CD4-positive, alpha-beta T cell treated with Interleukin-15 for 4 hours (primary cell): ENCODE measurements at regions not wholly inside any gene's neighbourhood (a gene's known extent, or its start where the extent isn't known, plus 50 kb on each side); places are given as distances from the start of the nearest gene placed in this dataset.
"Not testable (repeated sequence)": the region's sequence is repeated elsewhere in the genome, so short reads cannot be mapped to it uniquely, and the experiment has no call there.

Source experiments
- DNase-seq: peaks from one replicate; pipeline ENCODE4 v3.0.0-alpha.2; 2020; ENCODE audit warnings: low spot score

DNA sequence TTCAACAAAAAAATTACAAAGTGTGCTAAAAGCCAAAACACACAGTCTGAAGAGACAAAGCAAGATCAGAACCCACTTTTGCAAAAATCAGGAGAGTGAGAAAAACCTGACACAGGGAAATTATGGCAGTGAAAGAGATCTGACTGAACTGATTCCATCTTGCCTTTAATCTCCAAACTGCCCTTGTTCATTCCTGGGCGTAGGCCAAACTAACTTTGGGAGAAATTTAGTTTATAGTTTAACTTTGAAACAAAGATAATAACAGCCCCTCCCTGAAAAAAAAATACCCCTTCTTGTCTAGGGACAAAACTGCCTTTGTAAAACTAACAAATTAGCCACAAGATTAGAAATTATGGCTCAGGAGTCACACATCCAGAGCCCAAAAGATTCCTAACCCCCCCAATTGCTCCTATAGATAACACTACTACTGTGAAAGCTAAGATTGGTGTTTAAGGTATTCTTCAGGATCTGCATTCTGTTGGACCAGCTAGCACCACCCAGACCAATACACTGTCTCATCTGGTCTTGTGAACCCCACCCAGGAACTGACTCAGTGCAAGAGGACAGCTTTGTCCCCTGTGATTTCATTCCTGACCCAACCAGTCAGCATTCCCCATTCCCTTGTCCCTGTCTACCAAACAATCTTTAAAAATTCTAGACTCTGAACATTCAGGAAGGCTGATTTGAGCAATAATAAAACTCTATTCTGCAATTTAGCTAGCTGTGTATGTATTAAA is 226.1 kb upstream of the SH3BP4 start:
- DNase-seq = no peak

DNA sequence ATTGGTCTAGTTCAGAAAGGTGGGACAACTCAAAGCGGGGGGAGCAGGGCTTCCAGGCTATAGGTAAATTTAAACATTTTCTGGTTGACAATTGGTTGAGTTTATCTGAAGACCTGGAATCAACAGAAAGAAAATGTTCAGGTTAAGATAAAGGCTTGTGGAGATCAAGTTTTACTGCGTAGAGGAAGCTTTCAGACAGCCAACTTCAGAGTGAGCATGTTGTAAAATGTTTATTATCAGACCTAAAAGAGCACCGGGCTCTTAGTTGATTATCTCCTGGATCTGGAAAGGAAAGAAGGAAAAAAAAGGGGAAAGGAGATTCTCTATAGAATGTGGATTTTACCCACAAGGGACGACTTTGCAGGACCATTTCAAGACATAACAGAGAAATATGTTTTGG is 227.0 kb upstream of the SH3BP4 start:
- DNase-seq = no peak

DNA sequence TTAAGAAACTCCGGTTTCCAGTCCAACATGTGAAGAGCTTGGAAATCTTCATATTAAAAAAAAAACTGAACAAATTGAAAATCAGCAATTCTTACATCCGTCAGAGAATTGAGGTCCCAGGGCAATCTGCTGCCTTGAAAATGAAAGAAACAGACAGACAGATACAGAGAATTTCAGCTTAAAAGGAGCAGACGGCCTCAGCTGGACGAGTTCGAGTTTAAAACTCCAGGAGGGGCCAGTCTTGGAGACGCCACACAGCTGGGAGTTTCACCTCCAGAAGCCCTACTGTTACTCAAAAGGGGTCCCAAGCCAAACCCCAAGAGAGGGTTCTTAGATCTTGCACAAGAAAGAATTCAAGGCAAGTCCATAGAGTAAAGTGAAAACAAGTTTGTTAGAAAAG is 226.5 kb upstream of the ARL4C start:
- no peak for DNase-seq

DNA sequence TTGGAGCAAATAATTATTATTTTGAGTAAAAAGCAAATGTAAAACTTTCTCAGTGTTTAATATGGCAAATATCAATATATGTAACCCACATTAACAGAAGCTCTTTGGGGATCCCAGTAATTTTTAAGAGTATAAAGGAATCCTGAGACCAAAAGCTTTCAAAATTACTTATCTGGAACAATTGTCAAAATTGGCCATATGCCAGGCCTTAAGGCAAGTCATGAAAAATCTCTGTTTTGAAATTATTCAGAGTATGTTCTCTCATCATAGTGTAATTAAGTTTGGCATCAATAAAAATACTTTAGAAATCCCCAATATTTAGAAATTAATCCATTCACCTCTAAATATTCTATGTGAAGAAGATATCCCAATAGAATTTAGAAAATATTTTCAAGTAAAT is 225.3 kb upstream of the ARL4C start:
- DNase-seq = no peak

DNA sequence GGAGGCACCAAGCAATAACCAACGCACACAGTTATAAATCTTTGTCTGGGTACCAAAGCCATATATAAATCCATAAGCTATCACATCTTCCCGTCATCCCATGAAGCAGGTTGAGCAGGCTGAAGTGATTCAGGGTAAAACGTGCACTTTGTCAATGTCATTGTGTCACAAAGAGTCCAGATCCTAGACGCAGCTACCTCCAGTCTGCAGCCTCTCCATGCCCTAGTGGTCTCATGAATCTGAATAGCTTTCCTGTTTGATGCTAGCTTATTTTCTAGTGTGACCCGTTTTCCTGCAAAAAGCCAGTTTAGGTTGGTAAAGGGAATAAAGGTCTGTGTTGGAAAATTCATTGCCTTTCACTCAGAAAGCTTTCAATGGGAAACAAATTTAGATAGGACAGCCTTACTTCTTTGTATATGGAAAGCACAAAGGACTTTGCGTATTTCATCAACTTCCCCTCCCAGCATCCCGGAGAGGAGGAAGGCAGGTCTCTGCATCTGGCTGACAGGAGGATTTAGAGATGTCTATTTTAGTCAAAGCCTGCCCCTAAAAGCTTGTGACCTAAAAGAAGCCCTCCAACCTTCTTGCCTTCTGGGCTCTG is 222.3 kb upstream of the ARL4C start:
- no peak for DNase-seq

DNA sequence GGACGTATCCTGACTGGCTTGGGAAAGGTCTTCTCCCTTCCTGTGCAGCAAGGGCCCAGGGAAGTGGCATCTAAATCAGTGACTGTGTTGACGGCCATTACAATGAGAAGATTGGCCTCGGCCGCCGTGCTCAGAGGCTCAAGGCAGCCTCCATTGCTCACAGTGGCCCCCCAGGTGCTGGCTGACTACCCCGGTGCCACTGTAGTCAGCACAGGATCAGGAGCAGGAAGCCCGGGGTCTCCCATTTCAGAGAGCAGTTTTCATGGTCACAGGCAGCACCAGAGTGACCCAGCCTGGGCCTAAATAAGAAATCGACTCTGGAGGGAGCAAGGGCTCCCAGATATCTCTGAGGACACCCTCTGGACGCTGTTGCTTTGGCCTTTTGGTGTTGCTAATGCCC is 219.4 kb upstream of the ARL4C start:
- no peak for DNase-seq

DNA sequence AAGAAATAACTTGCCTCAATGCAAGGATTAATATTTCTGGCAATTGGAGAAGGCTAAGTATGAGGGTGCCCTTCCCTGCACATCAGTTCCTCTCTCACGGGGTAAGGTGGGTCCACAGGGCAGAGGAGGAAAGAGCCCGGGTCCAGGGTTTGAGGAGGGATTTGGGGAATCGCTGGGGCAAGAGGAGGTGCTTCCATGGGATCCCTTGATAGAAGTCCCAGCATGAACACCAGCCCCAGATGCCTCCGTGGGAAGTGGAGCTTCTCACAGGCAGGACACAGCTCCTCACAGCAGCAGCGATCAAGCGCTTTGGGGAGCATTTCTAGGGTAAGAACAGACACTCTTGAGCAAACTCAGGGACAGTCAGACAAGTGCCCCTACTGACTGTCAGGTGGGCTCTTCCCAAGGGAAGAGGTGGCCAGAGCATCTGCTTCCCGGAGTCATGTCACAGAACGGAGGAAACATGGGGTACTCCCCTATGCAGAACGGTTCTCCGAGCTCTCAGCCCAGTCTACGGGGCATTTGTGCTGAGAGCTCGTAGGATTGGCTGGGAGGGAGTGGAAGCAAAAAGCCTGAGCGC is 218.9 kb upstream of the ARL4C start:
- DNase-seq = no peak

DNA sequence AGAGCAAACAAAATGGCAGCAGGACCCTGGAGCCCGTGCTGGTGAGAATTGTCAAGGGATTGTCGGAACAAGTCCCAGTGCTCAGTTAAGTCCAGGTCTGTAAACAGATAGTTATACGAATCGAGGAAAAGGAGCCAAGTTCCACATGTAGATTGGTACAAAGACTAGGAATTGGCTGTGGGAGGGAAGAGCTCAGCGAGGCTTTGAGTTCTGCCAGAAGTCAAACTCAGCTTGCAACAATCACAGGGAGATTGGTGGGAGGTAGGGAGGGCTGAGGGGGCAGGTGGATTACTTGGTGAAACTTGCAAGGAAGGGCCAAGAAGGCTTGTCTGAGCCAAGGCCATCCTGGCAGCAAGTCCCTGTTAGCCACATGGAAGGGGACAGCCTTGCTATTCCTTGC is 217.8 kb upstream of the ARL4C start:
- DNase-seq = no peak

DNA sequence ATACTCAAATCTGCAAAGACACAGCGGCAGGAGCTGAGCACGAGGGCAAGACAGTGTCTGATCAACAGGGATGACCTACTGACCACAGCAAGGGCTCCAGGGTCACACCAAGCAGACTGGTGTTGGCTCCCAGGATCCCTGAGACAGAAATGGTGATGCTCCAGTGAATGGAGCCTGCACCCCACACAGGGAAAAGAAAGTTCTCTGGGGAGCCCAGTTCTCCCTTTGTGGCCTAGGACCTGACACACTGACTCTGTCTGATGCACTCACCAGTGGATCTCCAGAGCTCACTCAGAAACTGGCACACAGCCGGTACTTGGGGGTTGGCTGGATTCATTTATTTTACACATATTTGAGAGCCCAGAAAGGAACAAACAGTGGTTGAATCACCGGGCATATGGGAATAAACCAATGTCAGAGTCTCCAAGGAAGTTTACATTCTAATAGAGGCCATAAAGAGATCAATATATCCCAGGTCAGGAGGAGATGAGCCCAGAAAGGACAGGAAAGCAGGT is 215.6 kb upstream of the ARL4C start:
- DNase-seq = no peak

DNA sequence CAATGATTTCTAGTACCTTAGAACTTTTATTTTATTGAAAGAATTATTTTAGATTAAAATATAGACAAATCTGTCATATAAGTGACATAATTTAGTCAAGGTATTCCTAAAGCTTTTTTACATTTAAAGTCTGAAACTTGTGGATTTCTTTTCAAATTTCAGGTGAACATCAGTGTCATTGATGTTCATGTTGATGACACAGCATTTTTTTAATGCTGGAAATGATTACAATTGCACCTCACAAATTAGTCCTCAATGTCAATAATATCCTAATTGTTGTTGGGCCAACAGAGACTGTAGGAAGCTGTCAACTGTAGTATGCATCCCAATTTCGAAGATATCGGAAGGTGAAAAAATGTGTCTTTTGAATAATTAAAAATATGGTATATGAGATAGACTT is 214.4 kb upstream of the ARL4C start:
- no peak for DNase-seq

DNA sequence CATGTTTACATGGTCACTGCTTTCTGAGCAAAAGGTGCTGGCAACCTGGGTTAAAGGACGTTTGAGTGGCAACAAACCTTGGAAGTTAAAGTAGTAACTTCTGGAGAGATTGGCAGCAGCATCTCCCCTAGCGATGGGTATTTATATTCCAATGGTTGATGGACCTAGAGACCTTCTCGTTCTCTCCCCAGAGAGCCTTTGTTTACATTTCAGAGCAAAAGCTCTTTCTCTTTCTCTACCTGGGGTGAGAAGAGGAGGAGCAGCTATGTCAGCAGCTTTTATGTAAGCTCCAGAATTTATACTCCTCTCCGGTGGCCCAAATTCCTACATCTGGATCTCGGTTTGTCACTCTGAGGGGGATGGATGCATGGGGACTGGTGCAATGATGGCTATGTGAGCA is 213.7 kb upstream of the ARL4C start:
- no peak for DNase-seq

DNA sequence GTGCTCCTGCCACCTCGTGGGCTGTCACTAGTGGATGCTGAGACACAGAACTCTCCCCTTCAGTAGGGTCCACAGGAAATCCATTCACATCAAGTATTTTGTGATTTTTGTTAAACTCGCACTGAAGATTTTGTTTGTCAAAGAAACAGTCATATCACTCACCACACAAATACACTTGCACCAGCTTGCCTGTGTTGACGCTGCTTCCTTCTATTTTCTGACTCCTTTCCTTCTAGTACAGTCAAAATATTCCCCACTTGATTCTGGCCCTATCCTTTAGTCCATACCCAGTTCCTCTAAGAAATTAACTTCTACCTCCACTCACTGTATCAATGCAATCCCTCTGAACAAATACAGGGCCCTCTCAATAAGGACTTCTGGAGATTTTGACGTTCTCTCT is 213.2 kb upstream of the ARL4C start:
- DNase-seq = no peak

DNA sequence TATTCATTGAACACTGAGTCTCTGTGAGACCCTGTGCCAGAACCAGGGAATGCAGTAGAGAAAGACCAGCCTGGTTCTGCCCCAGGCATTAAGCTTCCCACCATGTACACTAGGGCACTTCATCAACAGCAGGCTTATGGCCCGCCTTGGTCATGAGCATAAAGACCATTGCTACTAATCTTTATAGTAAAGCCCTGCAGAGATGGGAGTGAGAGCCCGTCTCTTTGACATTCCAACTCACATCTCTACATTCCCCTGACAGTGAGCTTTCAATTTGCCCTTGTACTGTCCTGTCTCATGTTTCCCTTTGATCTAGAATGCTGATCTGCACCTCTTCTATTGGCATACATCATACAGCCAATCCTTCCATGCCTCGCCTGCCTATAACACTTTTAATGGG is 211.8 kb upstream of the ARL4C start:
- no peak for DNase-seq

DNA sequence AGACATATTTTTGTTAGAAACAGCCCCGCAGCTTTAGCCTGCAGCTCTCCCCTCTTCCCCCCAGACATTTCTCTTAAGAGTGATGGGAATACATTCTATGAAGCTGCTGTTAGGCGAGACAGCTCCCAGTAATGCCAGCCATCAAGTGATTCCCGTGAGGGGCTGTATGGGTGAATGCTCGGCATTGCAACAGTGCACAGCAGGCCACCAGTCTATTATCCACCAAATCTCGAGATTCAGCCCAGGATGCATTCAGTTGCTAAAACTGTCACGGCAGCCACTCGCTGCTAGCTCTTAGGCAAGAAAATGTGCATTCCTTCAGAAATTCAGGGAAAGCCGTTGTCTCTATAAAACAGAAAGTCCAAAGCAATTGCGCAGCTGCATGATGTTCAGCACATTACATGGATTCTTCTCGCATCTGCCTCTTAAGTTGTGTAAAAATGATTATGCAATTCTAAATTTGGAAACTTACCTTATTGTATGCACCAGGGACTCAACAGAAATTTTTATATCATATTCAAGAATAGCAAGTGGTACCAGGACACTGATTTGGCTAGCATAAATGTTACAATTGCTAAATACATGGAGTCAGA is 211.3 kb upstream of the ARL4C start:
- no peak for DNase-seq

DNA sequence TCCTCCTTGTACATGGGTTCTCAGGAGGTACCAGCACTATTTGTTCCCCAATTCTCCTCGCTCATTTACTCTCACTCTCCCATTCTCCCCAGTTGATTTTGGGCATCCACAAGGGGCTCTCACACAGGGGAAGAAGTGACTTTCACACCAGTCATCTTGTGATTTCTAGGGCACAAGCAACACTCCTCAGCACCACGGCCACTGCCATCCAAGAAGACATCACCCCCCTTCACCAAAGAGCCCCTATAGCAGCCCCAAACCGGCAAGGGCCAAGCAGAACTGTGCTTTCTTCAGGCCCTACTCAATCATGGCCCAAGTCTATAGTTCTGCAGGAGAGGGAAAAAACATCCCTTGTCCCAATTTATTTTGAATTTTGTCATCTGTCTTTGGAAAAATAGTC is 209.2 kb upstream of the ARL4C start:
- no peak for DNase-seq

DNA sequence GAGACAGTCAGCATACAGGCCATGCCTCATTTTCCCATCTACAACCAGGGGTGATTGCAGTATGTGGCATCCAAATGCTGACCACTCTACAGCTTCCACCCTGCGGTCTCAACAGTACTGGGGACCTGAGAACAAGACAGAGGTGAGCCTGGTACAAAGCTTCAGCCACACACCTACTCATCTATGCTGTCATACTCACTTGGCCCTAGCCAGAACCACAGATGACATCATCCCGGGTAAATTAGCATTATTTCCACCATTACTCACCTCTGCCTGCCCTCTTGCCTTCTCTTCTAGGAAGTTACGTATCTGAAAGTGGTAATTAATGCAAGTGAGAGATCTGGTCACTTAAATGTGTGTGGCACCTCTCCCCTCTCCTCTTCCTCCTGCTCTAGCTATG is 208.2 kb upstream of the ARL4C start:
- no peak for DNase-seq

DNA sequence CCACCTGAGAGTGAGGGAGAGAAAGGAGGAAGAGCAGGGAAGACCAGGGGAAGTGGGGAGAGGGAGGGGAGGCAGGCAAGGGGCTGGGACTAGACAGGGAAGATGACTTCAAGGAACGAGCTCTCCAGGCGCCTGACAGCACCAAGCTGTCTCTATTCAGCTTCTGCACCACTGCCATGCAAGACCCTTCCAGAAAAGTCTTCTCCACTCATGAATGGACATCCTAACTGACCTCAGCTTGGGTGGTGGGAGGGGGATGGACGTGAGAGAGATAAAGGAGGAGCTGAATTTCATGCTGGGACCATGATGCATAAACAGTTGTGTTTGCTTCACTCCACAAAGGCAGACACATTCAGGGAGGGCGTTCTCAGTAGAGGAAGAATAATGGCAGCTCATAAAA is 206.4 kb upstream of the ARL4C start:
- no peak for DNase-seq

DNA sequence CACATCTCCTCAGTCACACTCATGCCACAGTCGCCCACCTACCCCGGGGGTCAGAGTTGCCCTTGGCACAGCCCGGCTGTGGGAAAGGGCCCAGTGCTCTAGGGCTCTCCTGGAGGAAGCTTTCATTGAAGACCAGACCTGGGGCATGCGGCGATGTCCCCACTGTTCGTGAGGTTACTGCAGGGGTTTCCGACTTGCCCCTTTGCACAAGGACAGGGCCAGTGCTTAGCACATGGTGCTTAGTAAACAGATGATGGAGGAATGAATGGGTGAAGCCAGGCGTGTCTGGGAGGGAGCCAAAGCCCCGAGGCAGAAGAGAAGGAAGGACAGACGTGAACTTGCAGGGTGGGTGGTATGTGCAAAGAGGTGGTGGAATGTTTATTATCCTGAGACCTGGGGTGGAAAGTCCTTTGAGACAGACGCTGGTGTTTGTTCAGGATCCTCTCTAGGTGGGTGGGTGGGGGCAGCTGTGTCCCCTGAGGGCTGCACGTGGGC is 205.9 kb upstream of the ARL4C start:
- DNase-seq = no peak

DNA sequence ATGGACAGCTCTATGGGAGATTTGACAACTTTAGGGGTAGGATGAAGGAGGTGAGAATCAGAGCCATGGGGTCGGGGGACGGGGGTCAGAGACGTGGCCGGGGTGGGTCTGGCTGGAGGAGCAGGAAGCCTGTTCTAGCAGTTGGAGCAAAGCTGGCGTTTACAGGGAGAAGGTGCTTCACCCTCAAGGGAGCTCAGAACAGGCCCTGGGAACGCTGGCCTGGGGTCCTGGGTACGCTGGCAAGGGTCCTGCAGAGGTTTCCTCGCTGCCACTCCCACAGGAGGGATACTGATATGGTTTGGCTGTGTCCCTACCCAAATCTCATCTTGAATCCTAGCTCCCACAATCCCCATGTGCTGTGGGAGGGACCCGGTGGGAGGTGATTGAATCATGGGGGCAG is 205.0 kb upstream of the ARL4C start:
- DNase-seq = no peak

DNA sequence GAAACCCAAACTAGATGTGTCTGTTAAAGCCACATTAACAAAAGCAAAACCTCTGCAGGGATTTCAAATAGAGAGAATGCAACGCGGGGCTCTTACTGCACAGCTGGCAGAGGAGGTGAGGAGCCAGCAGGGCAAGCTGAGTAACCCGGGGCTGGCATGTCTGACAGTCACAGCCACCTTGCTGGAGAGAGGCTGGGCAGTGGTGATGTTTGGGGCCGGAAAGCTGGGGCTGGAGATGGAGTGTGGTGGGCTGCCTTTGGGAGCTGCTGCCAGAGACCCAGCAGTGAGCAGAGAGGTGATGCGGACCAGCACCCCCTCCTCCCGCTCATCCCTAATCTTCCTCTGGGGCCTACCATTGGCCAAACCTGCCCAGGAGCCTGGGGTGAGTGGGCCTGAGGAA is 204.5 kb upstream of the ARL4C start:
- no peak for DNase-seq

DNA sequence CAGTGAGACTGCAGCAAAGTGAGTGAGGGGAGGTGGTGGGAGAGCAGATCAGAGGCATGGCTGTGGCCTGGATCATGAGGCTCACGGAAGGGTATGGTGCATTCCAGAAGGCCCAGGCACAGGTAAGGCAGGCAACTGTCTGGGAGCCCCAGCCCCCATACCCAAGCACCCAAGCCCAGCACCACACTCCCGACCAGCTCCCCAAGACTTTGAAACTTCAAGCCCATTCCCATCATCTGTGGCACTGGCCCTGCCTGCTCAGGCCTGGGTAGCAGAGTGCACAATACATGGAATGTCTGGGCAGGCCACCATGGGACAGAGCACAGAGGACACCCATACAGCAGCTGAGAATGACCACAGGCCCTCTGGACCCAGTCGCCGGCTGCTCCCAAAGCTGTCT is 202.6 kb upstream of the ARL4C start:
- no peak for DNase-seq

DNA sequence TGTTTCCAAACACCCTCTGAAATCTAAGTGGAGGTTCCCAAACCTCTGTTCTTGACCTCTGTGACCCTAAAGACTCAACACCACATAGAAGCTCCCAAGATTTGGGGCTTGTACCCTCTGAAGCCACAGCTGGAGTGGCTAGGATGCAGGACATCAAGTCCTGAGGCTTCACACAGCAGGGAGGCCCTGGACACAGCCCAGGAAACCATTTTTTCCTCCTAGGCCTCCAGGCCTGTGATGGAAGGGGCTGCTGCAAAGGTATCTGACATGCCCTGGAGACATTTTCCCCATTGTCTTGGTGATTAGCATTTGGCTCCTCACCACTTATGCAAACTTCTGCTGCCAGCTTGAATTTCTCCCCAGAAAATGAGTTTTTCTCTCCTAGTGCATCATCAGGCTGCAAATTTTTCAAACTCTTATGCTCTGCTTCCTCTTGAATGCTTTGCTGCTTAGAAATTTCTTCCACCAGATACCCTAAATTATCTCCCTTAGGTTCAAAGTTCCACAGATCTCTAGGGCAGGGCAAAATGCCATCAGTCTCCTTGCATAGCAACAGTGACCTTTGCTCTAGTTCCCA is 200.5 kb upstream of the ARL4C start:
- not testable (repeated sequence) for DNase-seq

DNA sequence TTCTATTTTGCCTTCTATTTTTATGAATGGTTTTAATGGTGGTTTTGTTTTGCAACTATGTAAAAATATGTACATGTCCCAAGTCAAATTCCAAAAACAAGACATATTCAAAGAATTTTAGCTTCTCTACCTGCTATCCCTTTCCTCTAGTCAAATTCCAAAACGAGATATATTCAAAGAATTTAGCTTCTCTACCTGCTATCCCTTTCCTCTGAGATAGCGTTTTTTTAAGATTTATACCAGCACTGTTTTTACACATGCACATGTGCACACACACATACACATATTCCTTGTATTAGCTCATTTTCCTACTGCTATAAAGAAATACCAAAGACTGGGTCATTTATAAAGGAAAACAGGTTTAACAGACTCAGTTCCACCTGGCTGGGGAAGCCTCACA is 199.1 kb upstream of the ARL4C start:
- no peak for DNase-seq
